IPS DF 19.7 (cell line): ENCODE measurements at regions not wholly inside any gene's neighbourhood (a gene's known extent, or its start where the extent isn't known, plus 50 kb on each side); places are given as distances from the start of the nearest gene placed in this dataset.
"Not testable (repeated sequence)": the region's sequence is repeated elsewhere in the genome, so short reads cannot be mapped to it uniquely, and the experiment has no call there.

Experiments
- DNase-seq: peaks from one replicate; pipeline ENCODE4 v3.0.0-alpha.2; 2013; ENCODE audit warnings: low read depth, low spot score

DNA sequence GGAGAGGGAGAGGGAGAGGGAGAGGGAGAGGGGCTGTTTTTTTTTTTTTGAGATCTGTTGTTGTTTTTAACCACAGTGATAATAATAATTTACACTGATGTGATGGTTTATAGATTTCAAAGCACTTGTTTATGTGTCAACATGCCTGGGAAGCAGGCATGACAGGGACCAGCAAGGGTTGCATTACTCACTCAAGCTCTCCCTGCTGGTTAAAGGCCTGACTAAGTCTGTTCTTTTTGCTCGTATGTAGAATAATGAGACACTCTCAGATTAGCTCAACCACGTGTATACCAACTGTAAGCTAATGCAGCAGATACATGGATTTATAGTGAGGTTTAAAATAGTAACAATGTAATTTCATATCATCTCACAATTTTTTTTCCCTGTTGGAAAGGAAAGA lies 134.6 kb upstream of the BOD1L1 start:
- no peak for DNase-seq

GRCh38 chr4:13763707-13764106 lies 136.2 kb upstream of the BOD1L1 start:
- no peak for DNase-seq

DNA sequence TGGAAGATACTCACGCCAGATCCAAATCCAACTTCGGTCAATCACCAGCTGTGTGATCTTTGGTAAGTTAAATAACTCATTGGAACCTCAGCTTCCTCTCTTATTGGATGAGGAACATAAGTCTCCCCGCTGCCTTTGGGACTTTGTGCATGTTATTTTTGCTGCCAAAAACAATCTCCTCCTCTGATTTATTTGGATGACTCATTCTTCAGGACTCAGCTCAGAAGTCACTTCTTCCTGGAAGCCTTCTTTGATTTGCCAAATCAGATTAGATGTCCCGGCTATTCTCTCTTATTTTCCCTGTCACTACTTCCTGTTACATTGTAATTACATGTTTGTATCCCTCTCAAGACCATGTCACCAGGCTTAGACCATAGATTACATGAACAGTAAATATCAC lies 138.0 kb upstream of the BOD1L1 start:
- no peak for DNase-seq

- no peak for DNase-seq
Measured at GRCh38 chr4:13766761-13767540, 139.4 kb upstream of the BOD1L1 start.

- DNase-seq = no peak
Measured at GRCh38 chr4:13777341-13777740, 149.8 kb upstream of the BOD1L1 start.

DNA sequence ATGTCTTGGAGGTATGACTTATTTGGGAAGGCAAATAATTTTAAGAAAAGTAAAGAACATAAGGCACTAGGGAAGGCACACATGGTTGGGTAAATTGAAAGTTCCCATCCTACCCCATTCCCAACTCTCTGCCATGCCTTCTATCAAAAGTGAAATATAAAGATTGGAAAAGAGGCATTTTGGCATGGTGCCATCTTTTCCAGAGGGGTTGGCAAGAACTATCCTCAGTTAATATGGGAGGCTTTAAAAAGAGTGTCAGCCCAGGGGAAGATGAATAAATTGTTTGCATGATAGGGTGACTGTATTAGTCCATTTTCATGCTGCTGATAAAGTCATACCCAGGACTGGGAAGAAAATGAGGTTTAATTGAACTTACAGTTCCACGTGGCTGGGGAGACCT lies 150.8 kb upstream of the BOD1L1 start:
- no peak for DNase-seq

DNA sequence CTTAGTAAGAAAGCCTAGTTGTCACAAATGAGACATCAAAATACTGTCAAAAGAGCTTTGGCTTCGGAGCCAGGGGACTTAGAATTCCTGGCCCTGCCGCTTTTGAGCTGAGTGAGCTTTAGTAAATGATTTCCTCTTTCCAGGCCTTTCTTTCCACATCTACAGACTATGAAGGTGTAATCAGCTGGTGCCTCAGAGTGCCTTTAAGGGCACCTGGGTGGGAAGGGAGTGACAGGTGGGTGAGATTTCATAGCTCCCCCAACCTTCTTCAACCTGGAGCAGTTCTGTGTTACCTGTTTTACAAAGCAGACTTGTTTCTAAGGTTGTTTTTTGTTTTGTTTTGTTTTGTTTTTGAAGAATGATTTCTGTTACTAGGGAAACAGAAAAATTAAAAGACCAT lies 154.7 kb upstream of the BOD1L1 start:
- DNase-seq = no peak

GRCh38 chr4:13783800-13784411 lies 156.4 kb upstream of the BOD1L1 start:
- DNase-seq = no peak

- DNase-seq = no peak
Measured at GRCh38 chr4:13793020-13793710, 165.6 kb upstream of the BOD1L1 start.

DNA sequence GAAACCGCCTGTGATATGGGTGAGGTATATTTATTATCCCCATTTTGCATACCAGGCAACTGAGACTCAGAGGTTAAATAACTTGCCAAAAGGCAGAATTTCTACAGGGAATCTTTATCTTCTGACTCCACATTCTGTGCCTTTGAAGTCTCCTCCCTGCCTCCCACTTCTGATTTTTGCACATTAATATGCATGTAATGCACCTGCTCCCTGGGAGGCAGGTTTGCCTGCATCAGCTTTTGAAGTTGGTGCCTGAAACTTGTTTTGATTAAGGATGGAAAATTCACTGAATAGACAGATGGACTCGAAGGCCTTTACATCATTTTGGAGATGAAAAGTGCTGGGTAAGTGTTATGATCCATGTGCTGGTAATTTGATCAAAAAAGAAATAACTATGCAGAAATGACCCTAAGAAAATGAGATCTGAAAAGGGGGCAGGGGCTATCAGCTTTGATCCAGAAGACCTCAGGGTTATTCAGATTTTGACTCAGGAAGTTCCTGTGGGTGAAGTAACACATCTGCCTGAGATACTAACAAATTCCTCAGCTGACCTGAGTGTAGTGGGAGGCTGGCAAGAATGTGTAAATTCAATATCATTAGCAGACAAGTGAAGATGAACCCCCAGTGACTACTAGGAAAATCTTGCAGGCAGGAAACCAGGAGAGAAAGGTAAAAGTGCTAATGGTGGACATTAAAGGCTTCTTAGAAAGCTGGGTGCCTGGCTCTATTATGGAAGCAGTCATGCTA lies 167.5 kb upstream of the BOD1L1 start:
- peak; percentile 3 for DNase-seq

GRCh38 chr4:13797061-13797460 lies 169.5 kb upstream of the BOD1L1 start:
- DNase-seq = no peak

- no peak for DNase-seq
Measured at GRCh38 chr4:13815231-13815630, 187.7 kb upstream of the BOD1L1 start.

DNA sequence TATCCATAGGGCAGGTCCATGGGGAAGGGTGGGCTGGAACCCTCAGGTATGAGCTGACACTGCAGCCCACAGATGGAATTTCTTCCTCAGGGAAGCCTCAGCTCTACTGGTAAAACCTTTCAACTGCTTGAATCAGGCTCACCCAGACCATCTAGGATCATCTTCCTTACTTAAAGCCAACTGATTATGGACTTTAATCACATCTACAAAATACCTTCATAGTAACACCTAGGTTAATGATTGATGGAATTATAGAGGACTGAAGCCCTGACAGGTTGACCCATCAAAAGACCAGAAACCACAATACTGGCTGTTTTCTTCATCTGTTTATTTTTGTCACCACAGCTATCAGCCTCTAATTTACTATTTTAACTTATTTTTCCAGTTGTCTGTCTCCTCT lies 188.9 kb upstream of the BOD1L1 start:
- DNase-seq = no peak

DNA sequence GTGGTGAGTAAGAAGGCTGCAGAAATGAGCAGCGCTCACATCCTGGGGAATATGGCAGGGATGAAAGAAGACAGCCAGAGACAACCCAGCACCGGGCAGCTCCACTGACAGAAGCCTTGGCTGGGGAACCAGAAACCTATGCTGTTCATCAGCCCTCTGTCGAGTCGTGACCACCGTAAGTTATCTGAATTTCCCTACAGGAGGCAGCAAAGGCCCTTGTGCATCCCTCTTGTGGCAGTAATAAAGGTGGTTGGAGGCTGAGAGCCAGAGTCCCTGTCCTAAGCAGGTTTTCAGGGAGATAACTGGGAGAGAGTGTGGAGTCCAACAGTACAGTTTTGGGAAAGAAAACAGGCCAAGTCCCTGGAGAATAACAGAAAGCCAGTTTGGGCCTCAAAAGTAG lies 194.0 kb upstream of the BOD1L1 start:
- no peak for DNase-seq

GRCh38 chr4:13825822-13826221 lies 198.3 kb upstream of the BOD1L1 start:
- not testable (repeated sequence) for DNase-seq

DNA sequence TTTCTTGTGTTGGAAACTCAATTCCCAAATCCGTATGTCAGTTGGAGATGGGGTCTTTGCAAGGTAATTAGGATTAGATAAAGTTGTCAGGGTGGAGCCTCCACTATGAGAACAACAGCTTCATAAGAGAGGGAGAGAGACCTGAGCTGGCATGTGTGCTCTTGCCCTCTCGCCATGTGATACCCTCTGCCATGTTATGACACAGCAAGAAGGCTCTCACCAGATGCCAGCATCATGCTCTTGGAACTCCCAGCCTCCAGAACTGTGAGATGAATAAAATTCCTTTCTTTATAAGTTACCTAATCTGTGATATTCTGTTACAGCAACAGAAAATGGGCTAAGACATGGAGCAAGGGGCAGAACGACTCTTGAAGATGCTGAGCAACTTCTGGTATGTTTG lies 201.9 kb upstream of the BOD1L1 start:
- DNase-seq = no peak

GRCh38 chr4:13830449-13830848 lies 202.9 kb upstream of the BOD1L1 start:
- no peak for DNase-seq

DNA sequence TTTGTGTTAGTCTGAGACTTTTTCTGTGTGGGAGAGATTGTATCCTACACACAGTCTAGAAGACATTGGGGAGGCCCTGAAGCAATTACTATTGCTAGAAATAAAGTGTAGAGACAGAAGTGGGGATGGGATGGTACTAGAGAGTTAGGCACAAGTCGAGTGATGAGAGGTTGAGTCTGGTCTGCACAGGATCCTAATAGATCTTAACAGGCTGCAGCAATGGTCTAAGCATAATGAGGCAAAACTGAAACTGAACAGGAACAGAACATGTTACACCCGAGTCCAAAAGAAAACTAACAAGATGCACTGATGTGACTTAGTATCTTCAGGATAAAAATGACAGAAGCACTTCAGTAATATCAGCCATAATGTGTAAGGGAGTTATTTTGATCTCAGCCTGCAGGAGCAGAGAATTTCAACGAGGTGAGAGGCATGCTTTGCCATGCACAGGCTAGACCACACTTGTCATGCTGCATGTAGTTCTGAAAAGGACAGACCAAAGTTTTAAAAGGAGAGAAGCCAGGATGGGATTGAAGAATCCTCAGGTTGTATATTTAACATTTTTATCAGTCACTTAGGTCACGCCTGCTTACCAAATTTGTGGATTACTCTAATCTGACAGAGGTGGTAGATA lies 205.8 kb upstream of the BOD1L1 start:
- DNase-seq = no peak

DNA sequence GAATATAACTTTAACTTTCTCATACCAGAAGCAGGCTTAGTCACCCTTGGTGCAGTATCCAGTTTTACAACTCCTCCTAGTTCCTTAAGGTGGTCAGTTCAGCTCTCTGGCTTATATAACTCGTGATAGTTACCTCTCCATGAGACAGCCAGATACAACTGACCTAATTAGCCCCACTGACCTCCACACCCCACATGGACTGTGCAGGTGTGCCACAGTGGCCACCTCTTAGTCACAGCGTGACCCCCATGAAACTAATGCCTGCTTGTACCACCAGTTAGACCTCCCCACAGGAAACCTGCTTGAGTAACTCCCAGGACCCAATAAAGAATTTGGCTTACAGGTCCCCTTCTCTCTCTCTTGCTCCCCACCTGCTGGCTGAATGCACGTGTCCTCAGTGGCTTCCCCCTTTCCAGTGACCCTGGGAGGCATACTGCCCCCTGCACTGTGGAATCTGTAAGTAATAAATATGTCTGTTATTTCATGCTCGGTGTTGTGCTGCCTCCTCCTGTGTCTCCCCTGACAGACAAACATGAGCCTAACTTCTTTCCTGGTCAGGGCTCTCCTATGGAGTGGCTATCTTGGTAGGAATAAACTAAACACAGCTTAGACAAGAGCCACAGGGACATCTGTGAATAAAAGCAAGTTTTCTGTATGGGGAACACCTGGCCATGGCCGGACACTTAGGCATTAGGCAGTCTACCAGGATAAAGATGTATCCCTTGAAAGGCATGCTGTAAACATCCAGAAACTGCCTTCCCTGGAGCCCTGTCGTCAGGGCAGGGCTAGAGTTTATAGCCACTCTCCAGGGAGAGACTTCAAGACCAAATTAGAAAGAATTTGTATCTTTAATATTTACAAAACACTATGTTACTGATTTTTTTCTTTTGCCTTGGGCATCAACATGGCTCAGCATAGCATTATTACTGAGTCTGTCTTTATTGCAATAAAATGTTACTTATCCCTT lies 209.7 kb upstream of the BOD1L1 start:
- no peak for DNase-seq

DNA sequence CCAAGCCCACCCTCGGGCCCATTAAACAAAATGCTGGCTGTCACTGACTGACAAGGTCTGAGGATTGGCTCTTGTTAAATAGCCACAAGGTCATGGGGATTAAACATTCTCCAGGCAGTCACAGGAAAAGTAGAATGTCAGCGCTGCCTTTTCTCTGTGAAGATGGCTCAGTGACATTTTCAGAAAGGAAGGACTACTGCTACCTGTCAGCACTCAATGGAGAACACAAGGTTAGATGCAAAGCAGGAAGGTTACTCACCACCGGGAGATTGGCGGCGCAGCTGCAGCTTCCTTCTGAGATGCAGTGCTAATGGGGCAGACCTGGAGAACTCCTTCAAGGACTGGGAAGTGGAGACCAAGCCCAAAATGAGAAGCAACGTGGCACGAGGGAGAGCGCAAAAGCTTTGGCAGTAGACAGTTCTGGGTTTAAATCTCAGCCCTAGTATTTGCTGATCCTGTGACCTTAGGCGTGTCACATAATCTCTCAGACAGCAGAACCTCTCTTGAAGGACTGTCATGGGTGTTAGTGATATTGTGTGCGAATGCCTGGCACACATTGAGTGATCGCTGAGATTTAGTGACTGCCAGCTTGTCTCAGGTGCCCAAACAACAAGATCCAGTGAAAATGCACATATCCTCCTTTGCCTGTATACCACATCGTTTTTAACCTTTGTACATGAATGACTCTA lies 213.1 kb upstream of the BOD1L1 start:
- no peak for DNase-seq
